ENCODE measurements at regions not wholly inside any gene's neighbourhood (a gene's known extent, or its start where the extent isn't known, plus 50 kb on each side); places are given as distances from the start of the nearest gene placed in this dataset.

- Mint-ChIP-seq H3K9me3 (ENCODE audit: unreplicated experiment) (no peaks in the 10 kb centered on the region), H3K4me1 (ENCODE audit: insufficient read depth, unreplicated experiment) (no peaks in the 10 kb centered on the region), H3K4me3 (ENCODE audit: unreplicated experiment) (no peak overlapping the region), H3K27me3 (ENCODE audit: insufficient read depth, unreplicated experiment) (peaks cover 70% of the 10 kb centered on the region), H3K27ac (ENCODE audit: low read depth, unreplicated experiment) (no peak overlapping the region), H3K36me3 (ENCODE audit: insufficient read depth, unreplicated experiment) (no peaks in the 10 kb centered on the region)
- intact Hi-C loops (cut with micrococcal nuclease) = no loop called here
- DNase-seq (ENCODE audit: unreplicated experiment) = no peak
- TF ChIP-seq CTCF (IDR thresholded peaks at IDR 0.05; ENCODE audit: unreplicated experiment) = no peak
- ChIA-PET CTCF (interaction anchor here (0.6 to 1.6 kb wide), 6 partner anchors 9 to 79 kb away, joined by 3 to 6 read pairs (median 4); no protein-coding TSS in a partner anchor), POLR2A (no interaction called here)
- BruUV-seq (replicated peaks) = no TSS peak
Observed at GRCh38 chr1:203419558-203419957, 56.0 kb upstream of the PRELP start.

GRCh38 chr1:203420263-203420662, 55.3 kb upstream of the PRELP start:
- Mint-ChIP-seq H3K4me1 (ENCODE audit: insufficient read depth, unreplicated experiment) (no peaks in the 10 kb centered on the region), H3K9me3 (ENCODE audit: unreplicated experiment) (no peaks in the 10 kb centered on the region), H3K27ac (ENCODE audit: low read depth, unreplicated experiment) (no peak overlapping the region), H3K4me3 (ENCODE audit: unreplicated experiment) (no peak overlapping the region), H3K36me3 (ENCODE audit: insufficient read depth, unreplicated experiment) (no peaks in the 10 kb centered on the region), H3K27me3 (ENCODE audit: insufficient read depth, unreplicated experiment) (peaks cover 70% of the 10 kb centered on the region)
- ChIA-PET POLR2A (no interaction called here), CTCF (interaction anchor here (0.6 to 1.4 kb wide), 4 partner anchors 8 to 79 kb away, joined by 3 read pairs; no protein-coding TSS in a partner anchor)
- BruUV-seq (replicated peaks) = no TSS peak
- TF ChIP-seq CTCF (IDR thresholded peaks at IDR 0.05; ENCODE audit: unreplicated experiment) = no peak
- intact Hi-C loops (cut with micrococcal nuclease) = no loop called here
- no peak for DNase-seq (ENCODE audit: unreplicated experiment)

DNA sequence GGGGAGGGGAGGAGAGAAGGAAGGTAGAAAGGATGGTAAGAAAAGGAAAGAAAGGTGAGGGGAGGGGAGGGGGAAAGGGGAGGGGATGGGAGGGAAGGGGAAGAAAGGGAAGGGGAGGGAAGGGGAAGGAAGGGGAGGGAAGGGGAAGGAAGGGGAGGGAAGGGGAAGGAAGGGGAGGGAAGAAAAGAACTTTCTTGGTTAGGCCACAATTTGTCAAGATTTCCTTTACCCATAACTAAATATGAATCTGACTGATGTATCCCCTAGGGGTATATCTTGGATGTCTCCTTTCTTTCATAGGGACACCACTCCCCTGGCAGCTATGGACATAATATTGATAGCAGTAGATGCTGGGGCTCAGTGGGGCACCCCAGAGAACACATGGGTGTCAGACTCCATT, 54.4 kb upstream of the PRELP start:
- no peak for DNase-seq (ENCODE audit: unreplicated experiment)
- intact Hi-C loops (cut with micrococcal nuclease) = no loop called here
- no TSS peak for BruUV-seq (replicated peaks)
- H3K9me3 Mint-ChIP-seq (ENCODE audit: unreplicated experiment) = no peaks in the 10 kb centered on the region
- no peak overlapping the region for H3K27ac Mint-ChIP-seq (ENCODE audit: low read depth, unreplicated experiment)
- CTCF ChIA-PET = no interaction called here
- peaks cover 70% of the 10 kb centered on the region for H3K27me3 Mint-ChIP-seq (ENCODE audit: insufficient read depth, unreplicated experiment)
- no peaks in the 10 kb centered on the region for H3K36me3 Mint-ChIP-seq (ENCODE audit: insufficient read depth, unreplicated experiment)
- H3K4me1 Mint-ChIP-seq (ENCODE audit: insufficient read depth, unreplicated experiment) = no peaks in the 10 kb centered on the region
- POLR2A ChIA-PET = no interaction called here
- H3K4me3 Mint-ChIP-seq (ENCODE audit: unreplicated experiment) = no peak overlapping the region
- no peak for TF ChIP-seq CTCF (IDR thresholded peaks at IDR 0.05; ENCODE audit: unreplicated experiment)

- BruUV-seq (replicated peaks) = no TSS peak
- Mint-ChIP-seq H3K36me3 (ENCODE audit: insufficient read depth, unreplicated experiment) (no peaks in the 10 kb centered on the region), H3K27me3 (ENCODE audit: insufficient read depth, unreplicated experiment) (peaks cover 75% of the 10 kb centered on the region), H3K27ac (ENCODE audit: low read depth, unreplicated experiment) (no peak overlapping the region), H3K9me3 (ENCODE audit: unreplicated experiment) (no peaks in the 10 kb centered on the region), H3K4me3 (ENCODE audit: unreplicated experiment) (no peak overlapping the region), H3K4me1 (ENCODE audit: insufficient read depth, unreplicated experiment) (no peaks in the 10 kb centered on the region)
- intact Hi-C loops (cut with micrococcal nuclease) = no loop called here
- no peak for DNase-seq (ENCODE audit: unreplicated experiment)
- ChIA-PET POLR2A (no interaction called here), CTCF (interaction anchor here (0.9 kb wide), 1 partner anchor 85 kb away, joined by 4 read pairs; no protein-coding TSS in a partner anchor)
- no peak for TF ChIP-seq CTCF (IDR thresholded peaks at IDR 0.05; ENCODE audit: unreplicated experiment)
Observed at GRCh38 chr1:203422116-203422515, 53.5 kb upstream of the PRELP start.
